ENCODE measurements at regions not wholly inside any gene's neighbourhood (a gene's known extent, or its start where the extent isn't known, plus 50 kb on each side); places are given as distances from the start of the nearest gene placed in this dataset.

DNA sequence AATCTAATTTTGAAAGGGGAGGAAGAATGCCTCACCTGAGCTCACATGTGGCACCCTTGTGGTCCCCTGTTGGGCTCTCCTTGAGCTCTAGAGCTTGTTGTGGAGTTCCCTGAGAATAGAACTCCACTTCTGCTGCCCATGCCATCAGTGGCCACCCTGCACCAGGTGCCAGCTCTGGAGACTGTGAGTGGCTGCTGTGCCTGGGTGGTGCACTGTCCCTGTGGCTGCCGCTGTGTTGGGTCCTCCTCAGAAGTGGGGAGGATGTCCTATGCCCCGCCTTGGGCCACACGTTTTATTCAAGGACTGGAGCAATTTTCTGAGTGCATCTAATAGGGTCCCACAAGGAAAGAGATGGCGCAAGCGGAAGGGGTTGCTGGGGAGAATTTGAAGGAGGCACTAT, 67.9 kb upstream of the MAP3K7 start:
- intact Hi-C loops (cut with micrococcal nuclease), result no loop called here
- DNase-seq (no peak), ATAC-seq (no peak)
- CTCF ChIA-PET, result interaction anchor here (1.2 kb wide), 1 partner anchor 41 kb away, joined by 3 read pairs; no protein-coding TSS in a partner anchor
- Mint-ChIP-seq H3K4me3 (no peak overlapping the region), H3K4me1 (ENCODE audit: low read depth) (no peaks in the 10 kb centered on the region), H3K27me3 (peaks cover 13% of the 10 kb centered on the region), H3K27ac (no peak overlapping the region), H3K9me3 (no peaks in the 10 kb centered on the region), H3K36me3 (ENCODE audit: low read depth) (no peaks in the 10 kb centered on the region)
- POLR2A ChIA-PET, result no interaction called here
- TF ChIP-seq, protein P1, sequence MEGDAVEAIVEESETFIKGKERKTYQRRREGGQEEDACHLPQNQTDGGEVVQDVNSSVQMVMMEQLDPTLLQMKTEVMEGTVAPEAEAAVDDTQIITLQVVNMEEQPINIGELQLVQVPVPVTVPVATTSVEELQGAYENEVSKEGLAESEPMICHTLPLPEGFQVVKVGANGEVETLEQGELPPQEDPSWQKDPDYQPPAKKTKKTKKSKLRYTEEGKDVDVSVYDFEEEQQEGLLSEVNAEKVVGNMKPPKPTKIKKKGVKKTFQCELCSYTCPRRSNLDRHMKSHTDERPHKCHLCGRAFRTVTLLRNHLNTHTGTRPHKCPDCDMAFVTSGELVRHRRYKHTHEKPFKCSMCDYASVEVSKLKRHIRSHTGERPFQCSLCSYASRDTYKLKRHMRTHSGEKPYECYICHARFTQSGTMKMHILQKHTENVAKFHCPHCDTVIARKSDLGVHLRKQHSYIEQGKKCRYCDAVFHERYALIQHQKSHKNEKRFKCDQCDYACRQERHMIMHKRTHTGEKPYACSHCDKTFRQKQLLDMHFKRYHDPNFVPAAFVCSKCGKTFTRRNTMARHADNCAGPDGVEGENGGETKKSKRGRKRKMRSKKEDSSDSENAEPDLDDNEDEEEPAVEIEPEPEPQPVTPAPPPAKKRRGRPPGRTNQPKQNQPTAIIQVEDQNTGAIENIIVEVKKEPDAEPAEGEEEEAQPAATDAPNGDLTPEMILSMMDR (IDR thresholded peaks at IDR 0.05), result no peak

- no peaks in the 10 kb centered on the region for H3K4me1 Mint-ChIP-seq (ENCODE audit: low read depth)
These were observed 67.3 kb upstream of the MAP3K7 start for GRCh38 chr6:90654166-90654565.

GRCh38 chr6:90653750-90654149, 66.9 kb upstream of the MAP3K7 start:
- H3K9me3 Mint-ChIP-seq, result no peaks in the 10 kb centered on the region
- H3K4me3 Mint-ChIP-seq, result no peak overlapping the region
- ATAC-seq (no peak), DNase-seq (no peak)
- TF ChIP-seq, protein P1 (IDR thresholded peaks at IDR 0.05), result no peak
- ChIA-PET POLR2A (no interaction called here), CTCF (interaction anchor here (1.2 kb wide), 1 partner anchor 40 kb away, joined by 3 read pairs; no protein-coding TSS in a partner anchor)
- H3K36me3 Mint-ChIP-seq (ENCODE audit: low read depth), result no peaks in the 10 kb centered on the region
- H3K27me3 Mint-ChIP-seq, result peaks cover 7% of the 10 kb centered on the region
- intact Hi-C loops (cut with micrococcal nuclease), result no loop called here
- no peak overlapping the region for H3K27ac Mint-ChIP-seq
- no peaks in the 10 kb centered on the region for H3K4me1 Mint-ChIP-seq (ENCODE audit: low read depth)

More at GRCh38 chr6:90654166-90654565, 67.3 kb upstream of the MAP3K7 start:
- ATAC-seq (no peak), DNase-seq (no peak)
- Mint-ChIP-seq H3K9me3 (no peaks in the 10 kb centered on the region), H3K36me3 (ENCODE audit: low read depth) (no peaks in the 10 kb centered on the region), H3K27me3 (peaks cover 11% of the 10 kb centered on the region), H3K4me3 (no peak overlapping the region), H3K27ac (no peak overlapping the region)
- CTCF ChIA-PET, result interaction anchor here (1.2 kb wide), 1 partner anchor 41 kb away, joined by 3 read pairs; no protein-coding TSS in a partner anchor
- intact Hi-C loops (cut with micrococcal nuclease), result no loop called here
- TF ChIP-seq, protein P1 (IDR thresholded peaks at IDR 0.05), result no peak
- POLR2A ChIA-PET, result no interaction called here

GRCh38 chr6:90650041-90650940, 63.4 kb upstream of the MAP3K7 start:
- Mint-ChIP-seq H3K36me3 (ENCODE audit: low read depth) (no peaks in the 10 kb centered on the region), H3K27me3 (peaks cover 8% of the 10 kb centered on the region), H3K9me3 (no peaks in the 10 kb centered on the region), H3K4me1 (ENCODE audit: low read depth) (no peaks in the 10 kb centered on the region), H3K4me3 (no peak overlapping the region), H3K27ac (no peak overlapping the region)
- ATAC-seq, result no peak
- DNase-seq, result no peak
- intact Hi-C loops (cut with micrococcal nuclease), result no loop called here
- POLR2A ChIA-PET, result no interaction called here
- TF ChIP-seq, protein P1 (IDR thresholded peaks at IDR 0.05), result no peak
- CTCF ChIA-PET, result no interaction called here

DNA sequence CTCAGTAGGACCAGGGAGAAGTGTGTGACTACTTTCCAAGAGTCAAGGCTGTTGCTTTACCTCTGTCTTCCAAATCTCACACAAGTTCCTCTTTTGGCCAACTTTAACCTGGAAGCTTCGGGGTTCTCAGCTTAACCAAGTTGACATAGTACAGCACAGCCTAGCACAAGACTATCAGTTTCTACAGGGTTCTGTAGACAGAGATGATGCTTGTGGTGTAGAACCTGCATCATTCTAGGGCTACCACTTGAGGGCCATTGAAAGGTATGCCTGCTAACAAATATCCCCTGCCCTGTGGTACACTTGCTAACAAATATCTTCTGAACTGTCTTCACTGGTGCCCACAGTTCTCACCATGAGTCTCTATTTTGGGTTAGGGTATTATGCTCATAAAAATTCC, 62.0 kb upstream of the MAP3K7 start:
- H3K36me3 Mint-ChIP-seq (ENCODE audit: low read depth), result no peaks in the 10 kb centered on the region
- no peak for DNase-seq
- no peak overlapping the region for H3K27ac Mint-ChIP-seq
- intact Hi-C loops (cut with micrococcal nuclease), result no loop called here
- ChIA-PET CTCF (no interaction called here), POLR2A (no interaction called here)
- TF ChIP-seq, protein P1 (IDR thresholded peaks at IDR 0.05), result no peak
- no peak for ATAC-seq
- peaks cover 5% of the 10 kb centered on the region for H3K27me3 Mint-ChIP-seq
- no peak overlapping the region for H3K4me3 Mint-ChIP-seq
- no peaks in the 10 kb centered on the region for H3K4me1 Mint-ChIP-seq (ENCODE audit: low read depth)
- H3K9me3 Mint-ChIP-seq, result no peaks in the 10 kb centered on the region

All from activated CD8-positive, alpha-beta T cell treated with anti-CD3 and anti-CD28 coated beads for 36 hours (primary cell).